CD4-positive, alpha-beta T cell (primary cell): ENCODE measurements at regions not wholly inside any gene's neighbourhood (a gene's known extent, or its start where the extent isn't known, plus 50 kb on each side); places are given as distances from the start of the nearest gene placed in this dataset.

Experiments used
- ATAC-seq: fragments of 200-7000 bp; cut with Tn5 transposase; one replicate; pipeline ENCODE4 v1.10.0; 2022; ENCODE audit warnings: mild to moderate bottlenecking; ENCODE audit not compliant: poor library complexity
- CTCF ChIA-PET: fragments of 350-600 bp; sonication (Branson Sonifier 250); formaldehyde crosslinking; loops from one replicate; lab custom pipeline; 2021; ENCODE audit warnings: antibody characterized with exemption, inconsistent platforms; lab: Charles Lee
- POLR2A ChIA-PET: fragments of 350-600 bp; sonication (Branson Sonifier 250); formaldehyde crosslinking; loops from one replicate; lab custom pipeline; 2021; ENCODE audit warnings: antibody characterized with exemption, inconsistent platforms; lab: Charles Lee
- DNase-seq, 14 experiments: peaks; one replicate each; pipeline ENCODE4 v3.0.0-alpha.2; 2013 to 2020; ENCODE audit warnings: mixed read lengths in 2 of 14
- H3K27ac ChIP-seq, 2 donors: one replicate each; pipeline versions ENCODE4 v1.5.1 to v1.7.0; 2013; ENCODE audit warnings: low read length in 2 of 2, low read depth in 1 of 2, mild to moderate bottlenecking in 1 of 2
- H3K27me3 ChIP-seq, 2 experiments: 1 replicate in 1 of 2; 2 replicates in 1 of 2; pipeline versions ENCODE4 v1.6.1 to v1.7.0; 2013; ENCODE audit warnings: low read length in 2 of 2, control low read depth in 1 of 2, mild to moderate bottlenecking in 1 of 2, moderate library complexity in 1 of 2; ENCODE audit not compliant: insufficient read depth in 2 of 2, control insufficient read depth in 1 of 2
- H3K36me3 ChIP-seq: one replicate; pipeline ENCODE4 v1.6.1; 2013; ENCODE audit warnings: low read length, control low read depth; ENCODE audit not compliant: insufficient read depth
- H3K4me1 ChIP-seq: one replicate; pipeline ENCODE4 v1.6.1; 2013; ENCODE audit warnings: low read length, control low read depth; ENCODE audit not compliant: insufficient read depth
- H3K4me3 ChIP-seq: one replicate; pipeline ENCODE4 v1.5.1; 2013; ENCODE audit warnings: mild to moderate bottlenecking, low read length, moderate library complexity
- H3K9me3 ChIP-seq, 2 experiments: 1 replicate in 1 of 2; 2 replicates in 1 of 2; pipeline versions ENCODE4 v1.6.1 to v1.7.0; 2013; ENCODE audit warnings: low read length in 2 of 2, mild to moderate bottlenecking in 2 of 2, control low read depth in 1 of 2, moderate library complexity in 1 of 2; ENCODE audit not compliant: control insufficient read depth in 1 of 2, insufficient read depth in 1 of 2
- H3K27ac Mint-ChIP-seq: one replicate; pipeline ENCODE4 v1.8.0; 2020; ENCODE audit warnings: mixed read lengths
- H3K27me3 Mint-ChIP-seq: one replicate; pipeline ENCODE4 v1.8.0; 2021; ENCODE audit warnings: mixed read lengths
- H3K36me3 Mint-ChIP-seq: one replicate; pipeline ENCODE4 v1.8.0; 2021; ENCODE audit warnings: low read depth, mixed read lengths
- H3K4me1 Mint-ChIP-seq: one replicate; pipeline ENCODE4 v1.8.0; 2021; ENCODE audit warnings: low read depth, mixed read lengths
- H3K4me3 Mint-ChIP-seq: one replicate; pipeline ENCODE4 v1.8.0; 2020; ENCODE audit warnings: mild to moderate bottlenecking, mixed read lengths
- H3K9me3 Mint-ChIP-seq: one replicate; pipeline ENCODE4 v1.8.0; 2020; ENCODE audit warnings: mixed read lengths
- intact Hi-C, 2 experiments: fragments of 100-400 bp; cut with DNase I in 1 of 2; cut with micrococcal nuclease in 1 of 2; formaldehyde crosslinking; loops; one replicate each; pipeline versions ENCODE4 v1.15.1 to v1.9.0; 2023 to 2025; cut with DNase I, micrococcal nuclease
- TF ChIP-seq, protein P1 (sequence below): fragments of 200-600 bp; IDR thresholded peaks from one replicate; pipeline ENCODE4 v1.8.0; 2022; ENCODE audit warnings: antibody characterized with exemption, mild to moderate bottlenecking

DNA sequence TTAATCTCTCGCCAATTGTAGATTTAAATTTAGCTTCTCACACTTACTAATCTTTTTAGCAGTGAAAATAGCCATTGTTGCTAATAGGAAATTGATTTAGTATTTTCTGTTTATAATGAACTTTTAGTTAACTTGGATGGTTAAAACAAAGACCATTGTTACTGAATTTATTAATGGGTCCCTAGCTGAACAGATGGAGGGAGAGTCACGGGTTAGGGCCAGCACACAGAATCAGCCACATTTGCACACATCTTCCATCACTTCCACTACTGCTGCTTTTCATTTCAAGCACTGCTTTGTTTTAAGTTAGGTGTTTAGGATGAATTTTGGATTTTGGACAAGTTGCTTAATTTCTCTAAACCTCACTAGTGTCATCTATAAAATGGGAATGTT lies 125.9 kb upstream of the ADAMTSL1 start:
- Histone ChIP-seq H3K9me3 (no peaks in the 10 kb centered on the region), H3K4me3 (no peak overlapping the region), H3K27ac (no peak overlapping the region), H3K4me1 (no peaks in the 10 kb centered on the region), H3K27me3 (no peaks in the 10 kb centered on the region), H3K36me3 (no peaks in the 10 kb centered on the region)
- ChIA-PET CTCF (no interaction called here), POLR2A (no interaction called here)
- Mint-ChIP-seq H3K36me3 (no peaks in the 10 kb centered on the region), H3K4me3 (no peak overlapping the region), H3K27ac (no peak overlapping the region), H3K27me3 (peaks cover 6% of the 10 kb centered on the region), H3K9me3 (peaks cover 2% of the 10 kb centered on the region), H3K4me1 (no peaks in the 10 kb centered on the region)
- TF ChIP-seq, protein P1, sequence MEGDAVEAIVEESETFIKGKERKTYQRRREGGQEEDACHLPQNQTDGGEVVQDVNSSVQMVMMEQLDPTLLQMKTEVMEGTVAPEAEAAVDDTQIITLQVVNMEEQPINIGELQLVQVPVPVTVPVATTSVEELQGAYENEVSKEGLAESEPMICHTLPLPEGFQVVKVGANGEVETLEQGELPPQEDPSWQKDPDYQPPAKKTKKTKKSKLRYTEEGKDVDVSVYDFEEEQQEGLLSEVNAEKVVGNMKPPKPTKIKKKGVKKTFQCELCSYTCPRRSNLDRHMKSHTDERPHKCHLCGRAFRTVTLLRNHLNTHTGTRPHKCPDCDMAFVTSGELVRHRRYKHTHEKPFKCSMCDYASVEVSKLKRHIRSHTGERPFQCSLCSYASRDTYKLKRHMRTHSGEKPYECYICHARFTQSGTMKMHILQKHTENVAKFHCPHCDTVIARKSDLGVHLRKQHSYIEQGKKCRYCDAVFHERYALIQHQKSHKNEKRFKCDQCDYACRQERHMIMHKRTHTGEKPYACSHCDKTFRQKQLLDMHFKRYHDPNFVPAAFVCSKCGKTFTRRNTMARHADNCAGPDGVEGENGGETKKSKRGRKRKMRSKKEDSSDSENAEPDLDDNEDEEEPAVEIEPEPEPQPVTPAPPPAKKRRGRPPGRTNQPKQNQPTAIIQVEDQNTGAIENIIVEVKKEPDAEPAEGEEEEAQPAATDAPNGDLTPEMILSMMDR = no peak
- DNase-seq (no peak), ATAC-seq (no peak)
- intact Hi-C loops = no loop called here

DNA sequence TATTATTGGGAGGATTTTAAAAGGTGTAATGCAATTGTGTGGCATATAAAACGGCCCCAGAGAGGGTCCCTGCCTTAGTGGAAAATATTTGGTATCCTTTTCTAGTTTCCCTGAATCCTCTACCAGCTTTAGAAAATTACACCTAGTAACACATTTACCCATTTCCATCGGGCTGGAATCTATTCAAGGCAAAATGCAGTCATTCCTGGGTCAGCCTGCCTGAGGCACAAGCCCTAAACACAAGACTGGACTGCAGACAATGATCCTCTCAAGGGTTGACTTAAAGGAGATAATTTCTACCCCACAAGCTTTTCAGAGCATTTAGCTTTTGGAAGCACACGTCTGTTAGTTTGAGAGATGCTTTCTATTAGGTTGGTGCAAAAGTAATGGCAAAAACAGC lies 124.4 kb upstream of the ADAMTSL1 start:
- Histone ChIP-seq H3K9me3 (no peaks in the 10 kb centered on the region), H3K4me3 (no peak overlapping the region), H3K4me1 (no peaks in the 10 kb centered on the region), H3K36me3 (no peaks in the 10 kb centered on the region), H3K27ac (no peak overlapping the region), H3K27me3 (no peaks in the 10 kb centered on the region)
- Mint-ChIP-seq H3K4me1 (no peaks in the 10 kb centered on the region), H3K4me3 (no peak overlapping the region), H3K27ac (no peak overlapping the region), H3K9me3 (no peaks in the 10 kb centered on the region), H3K36me3 (no peaks in the 10 kb centered on the region), H3K27me3 (peaks cover 6% of the 10 kb centered on the region)
- no peak for ATAC-seq
- POLR2A ChIA-PET = no interaction called here
- DNase-seq = no peak
- TF ChIP-seq, protein P1 = no peak
- intact Hi-C loops = no loop called here
- CTCF ChIA-PET = no interaction called here

DNA sequence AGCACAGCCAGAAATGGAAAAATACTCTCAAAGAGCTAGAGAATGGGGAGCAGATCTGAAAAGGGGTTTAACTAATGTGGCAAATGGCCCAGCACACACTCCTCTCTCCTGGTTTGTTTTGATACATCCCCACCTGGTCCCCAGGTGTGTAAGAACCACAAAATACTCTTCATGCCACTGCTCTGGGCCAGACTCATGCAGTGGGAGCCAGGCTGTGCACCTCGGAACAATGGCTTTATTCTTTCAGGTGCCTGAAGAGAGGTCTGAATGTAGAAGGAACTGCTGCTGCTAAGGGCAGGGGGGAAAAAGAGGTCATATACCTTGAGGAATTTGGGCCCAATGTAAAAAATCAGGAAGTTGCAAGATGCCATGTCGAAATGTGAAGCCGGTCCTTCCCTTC lies 123.9 kb upstream of the ADAMTSL1 start:
- Histone ChIP-seq H3K4me3 (no peak overlapping the region), H3K36me3 (no peaks in the 10 kb centered on the region), H3K4me1 (no peaks in the 10 kb centered on the region), H3K9me3 (no peaks in the 10 kb centered on the region), H3K27me3 (no peaks in the 10 kb centered on the region), H3K27ac (no peak overlapping the region)
- ChIA-PET POLR2A (no interaction called here), CTCF (no interaction called here)
- no peak for DNase-seq
- Mint-ChIP-seq H3K4me1 (no peaks in the 10 kb centered on the region), H3K4me3 (no peak overlapping the region), H3K27me3 (peaks cover 6% of the 10 kb centered on the region), H3K9me3 (no peaks in the 10 kb centered on the region), H3K36me3 (no peaks in the 10 kb centered on the region), H3K27ac (no peak overlapping the region)
- ATAC-seq = no peak
- TF ChIP-seq, protein P1 = no peak
- intact Hi-C loops = no loop called here
